BLaER1 treated with 17β-estradiol and CSF1 and Interleukin-3, amounts not matched to agents 10 nM and 100 nM (cell line): ENCODE measurements at regions not wholly inside any gene's neighbourhood (a gene's known extent, or its start where the extent isn't known, plus 50 kb on each side); places are given as distances from the start of the nearest gene placed in this dataset.

ENCODE experiments used
- H3K27ac ChIP-seq, 11 experiments: shearing (Covaris generic); formaldehyde crosslinking; 2 replicates each; pipeline ENCODE4 v1.8.1; 2022
- H3K27me3 ChIP-seq, 11 experiments: shearing (Covaris generic); formaldehyde crosslinking; 2 replicates each; pipeline ENCODE4 v1.8.1; 2022
- H3K36me3 ChIP-seq, 11 experiments: shearing (Covaris generic); formaldehyde crosslinking; 2 replicates each; pipeline ENCODE4 v1.8.1; 2022
- H3K4me1 ChIP-seq, 10 experiments: shearing (Covaris generic); formaldehyde crosslinking; 2 replicates each; pipeline ENCODE4 v1.8.1; 2022
- H3K4me2 ChIP-seq, 11 experiments: shearing (Covaris generic); formaldehyde crosslinking; 2 replicates each; pipeline ENCODE4 v1.8.1; 2022
- H3K4me3 ChIP-seq, 10 experiments: shearing (Covaris generic); formaldehyde crosslinking; 2 replicates each; pipeline ENCODE4 v1.8.1; 2022
- H3K9ac ChIP-seq, 11 experiments: shearing (Covaris generic); formaldehyde crosslinking; 2 replicates each; pipeline ENCODE4 v1.8.1; 2022
- H3K9me3 ChIP-seq, 11 experiments: shearing (Covaris generic); formaldehyde crosslinking; replicated peaks in 1 of 11; 2 replicates each; pipeline ENCODE4 v1.8.1; 2022
- H4K20me1 ChIP-seq, 11 experiments: shearing (Covaris generic); formaldehyde crosslinking; 2 replicates each; pipeline ENCODE4 v1.8.1; 2022
- Cebpa-rat ChIP-seq, 11 experiments: shearing (Covaris generic); IDR thresholded peaks; 2 replicates each; pipeline ENCODE4 v1.8.1; 2022

GRCh38 chr3:74515451-74515850 is 99.0 kb downstream of the CNTN3 start:
- no peaks in the 10 kb centered on the region for H3K27me3 ChIP-seq
- H3K4me3 ChIP-seq: no peak overlapping the region

GRCh38 chr3:74511078-74511477 is 103.4 kb downstream of the CNTN3 start:
- TF ChIP-seq Cebpa-rat (IDR thresholded peaks at IDR 0.05): no peak

More at GRCh38 chr3:74515451-74515850, 99.0 kb downstream of the CNTN3 start:
- no peaks in the 10 kb centered on the region; a peak in 1 of 20 replicates for H3K4me1 ChIP-seq
- no peak for TF ChIP-seq Cebpa-rat (IDR thresholded peaks at IDR 0.05)
- H3K27ac ChIP-seq: no peak overlapping the region
- H4K20me1 ChIP-seq: no peaks in the 10 kb centered on the region
- H3K4me2 ChIP-seq: no peak overlapping the region
- H3K9me3 ChIP-seq: no peaks in the 10 kb centered on the region
- no peak overlapping the region for H3K9ac ChIP-seq
- no peaks in the 10 kb centered on the region for H3K36me3 ChIP-seq

GRCh38 chr3:74510261-74510818 is 104.1 kb downstream of the CNTN3 start:
- Histone ChIP-seq H3K4me1 (no peaks in the 10 kb centered on the region), H3K9ac (no peak overlapping the region), H3K27me3 (no peaks in the 10 kb centered on the region), H4K20me1 (no peaks in the 10 kb centered on the region), H3K27ac (no peak overlapping the region), H3K4me2 (no peak overlapping the region), H3K9me3 (no peaks in the 10 kb centered on the region), H3K4me3 (no peak overlapping the region), H3K36me3 (no peaks in the 10 kb centered on the region)
- no peak for TF ChIP-seq Cebpa-rat (IDR thresholded peaks at IDR 0.05)

More at GRCh38 chr3:74511078-74511477, 103.4 kb downstream of the CNTN3 start:
- Histone ChIP-seq H3K9ac (no peak overlapping the region), H3K36me3 (no peaks in the 10 kb centered on the region), H3K9me3 (no peaks in the 10 kb centered on the region), H3K4me1 (no peaks in the 10 kb centered on the region), H3K4me3 (no peak overlapping the region), H4K20me1 (no peaks in the 10 kb centered on the region), H3K27me3 (no peaks in the 10 kb centered on the region), H3K4me2 (no peak overlapping the region), H3K27ac (no peak overlapping the region)

GRCh38 chr3:74507691-74508090 is 106.8 kb downstream of the CNTN3 start:
- TF ChIP-seq Cebpa-rat (IDR thresholded peaks at IDR 0.05): no peak
- Histone ChIP-seq H3K27me3 (no peaks in the 10 kb centered on the region), H3K27ac (no peak overlapping the region), H3K9me3 (no peaks in the 10 kb centered on the region), H3K4me3 (no peak overlapping the region), H3K36me3 (no peaks in the 10 kb centered on the region), H3K4me1 (no peaks in the 10 kb centered on the region), H3K9ac (no peak overlapping the region), H4K20me1 (no peaks in the 10 kb centered on the region), H3K4me2 (no peak overlapping the region)

GRCh38 chr3:74506246-74506645 is 108.2 kb downstream of the CNTN3 start:
- no peak overlapping the region for H3K9ac ChIP-seq
- no peak overlapping the region for H3K4me2 ChIP-seq
- no peak overlapping the region for H3K27ac ChIP-seq
- no peaks in the 10 kb centered on the region for H3K4me1 ChIP-seq
- no peak for TF ChIP-seq Cebpa-rat (IDR thresholded peaks at IDR 0.05)
- H4K20me1 ChIP-seq: no peaks in the 10 kb centered on the region
- H3K36me3 ChIP-seq: no peaks in the 10 kb centered on the region
- H3K9me3 ChIP-seq: no peaks in the 10 kb centered on the region
- H3K27me3 ChIP-seq: no peaks in the 10 kb centered on the region
- H3K4me3 ChIP-seq: no peak overlapping the region

GRCh38 chr3:74501007-74501406 is 113.5 kb downstream of the CNTN3 start:
- Histone ChIP-seq H3K4me3 (no peak overlapping the region), H3K36me3 (no peaks in the 10 kb centered on the region), H3K9ac (no peak overlapping the region), H3K27me3 (no peaks in the 10 kb centered on the region), H4K20me1 (no peaks in the 10 kb centered on the region), H3K4me2 (no peak overlapping the region), H3K27ac (no peak overlapping the region), H3K9me3 (no peaks in the 10 kb centered on the region), H3K4me1 (no peaks in the 10 kb centered on the region)
- TF ChIP-seq Cebpa-rat (IDR thresholded peaks at IDR 0.05): no peak

- Histone ChIP-seq H3K27me3 (no peaks in the 10 kb centered on the region), H3K36me3 (no peaks in the 10 kb centered on the region), H3K9me3 (no peaks in the 10 kb centered on the region), H3K4me2 (no peak overlapping the region), H3K4me3 (no peak overlapping the region), H3K27ac (no peak overlapping the region), H4K20me1 (no peaks in the 10 kb centered on the region), H3K9ac (no peak overlapping the region), H3K4me1 (no peaks in the 10 kb centered on the region)
- no peak for TF ChIP-seq Cebpa-rat (IDR thresholded peaks at IDR 0.05)
Observed at GRCh38 chr3:74500257-74500656, 114.2 kb downstream of the CNTN3 start.

GRCh38 chr3:74491874-74492273 is 122.6 kb downstream of the CNTN3 start:
- Histone ChIP-seq H3K4me3 (no peak overlapping the region), H3K9ac (no peak overlapping the region), H3K9me3 (no peaks in the 10 kb centered on the region), H3K36me3 (no peaks in the 10 kb centered on the region), H4K20me1 (no peaks in the 10 kb centered on the region), H3K4me2 (no peak overlapping the region), H3K27ac (no peak overlapping the region), H3K27me3 (no peaks in the 10 kb centered on the region), H3K4me1 (no peaks in the 10 kb centered on the region)
- TF ChIP-seq Cebpa-rat (IDR thresholded peaks at IDR 0.05): no peak

- H3K36me3 ChIP-seq: no peaks in the 10 kb centered on the region
- H3K4me3 ChIP-seq: no peak overlapping the region
- no peaks in the 10 kb centered on the region for H4K20me1 ChIP-seq
- H3K27ac ChIP-seq: no peak overlapping the region
- no peak overlapping the region for H3K9ac ChIP-seq
- no peaks in the 10 kb centered on the region for H3K4me1 ChIP-seq
- no peaks in the 10 kb centered on the region for H3K27me3 ChIP-seq
- no peaks in the 10 kb centered on the region for H3K9me3 ChIP-seq
- no peak overlapping the region for H3K4me2 ChIP-seq
- TF ChIP-seq Cebpa-rat (IDR thresholded peaks at IDR 0.05): no peak
Observed at GRCh38 chr3:74489050-74489792, 125.2 kb downstream of the CNTN3 start.

GRCh38 chr3:74479915-74480314 is 134.5 kb downstream of the CNTN3 start:
- TF ChIP-seq Cebpa-rat (IDR thresholded peaks at IDR 0.05): no peak
- Histone ChIP-seq H4K20me1 (no peaks in the 10 kb centered on the region), H3K9me3 (no peaks in the 10 kb centered on the region), H3K27ac (no peak overlapping the region), H3K4me2 (no peak overlapping the region), H3K4me3 (no peak overlapping the region), H3K9ac (no peak overlapping the region), H3K36me3 (no peaks in the 10 kb centered on the region), H3K4me1 (no peaks in the 10 kb centered on the region), H3K27me3 (no peaks in the 10 kb centered on the region)
